HUDEP-2 (cell line): ENCODE measurements at regions not wholly inside any gene's neighbourhood (a gene's known extent, or its start where the extent isn't known, plus 50 kb on each side); places are given as distances from the start of the nearest gene placed in this dataset.
"Not testable (repeated sequence)": the region's sequence is repeated elsewhere in the genome, so short reads cannot be mapped to it uniquely, and the experiment has no call there.

Experiments used
- DNase-seq, 76 experiments: peaks; one replicate each; lab custom pipeline; 2025; ENCODE audit not compliant: unreplicated experiment in 76 of 76; lab: John Stamatoyannopoulos, UW

- no peak for DNase-seq
Measured at GRCh38 chr11:112612250-112612849, 348.9 kb upstream of the NCAM1 start.

GRCh38 chr11:112613051-112613972 lies 347.9 kb upstream of the NCAM1 start:
- no peak for DNase-seq

DNA sequence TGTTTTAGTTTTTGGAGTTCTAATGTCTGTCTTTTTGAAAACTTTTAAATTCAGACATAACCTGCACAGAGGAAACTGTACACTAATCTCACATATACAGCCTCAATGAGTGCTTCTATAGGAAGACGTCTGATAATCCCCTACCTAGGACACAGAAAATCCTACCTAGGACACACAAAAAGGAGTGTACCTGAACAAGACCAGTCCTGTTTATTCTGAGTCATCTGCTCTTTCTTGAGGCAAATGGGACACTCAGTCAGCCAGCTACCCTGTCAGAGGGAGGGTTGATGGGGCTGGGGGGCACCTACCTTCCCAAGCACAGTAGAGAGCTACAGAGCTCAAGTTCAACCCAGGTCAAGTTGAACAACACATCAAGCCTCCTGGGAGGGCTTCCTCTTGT lies 346.6 kb upstream of the NCAM1 start:
- no peak for DNase-seq

GRCh38 chr11:112615238-112615637 lies 346.0 kb upstream of the NCAM1 start:
- no peak for DNase-seq

DNA sequence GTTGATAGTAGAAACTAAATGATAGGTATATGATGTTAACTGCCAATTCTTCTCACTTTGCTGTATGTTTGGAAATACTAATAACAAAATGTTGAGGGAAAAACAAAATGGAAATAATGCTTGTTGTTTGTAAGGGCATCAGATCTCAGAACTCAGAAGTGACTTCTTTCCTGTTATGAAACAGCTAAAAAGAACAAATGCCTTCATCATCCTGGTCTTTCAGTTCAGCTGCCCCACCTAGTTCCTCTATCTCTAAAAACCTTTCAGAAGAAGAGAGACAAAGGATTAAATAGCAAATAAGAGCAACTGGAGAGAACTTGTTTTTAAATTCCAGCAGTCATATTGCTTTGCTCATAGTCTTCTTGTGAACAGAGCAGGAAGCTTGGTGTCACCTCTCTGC lies 345.3 kb upstream of the NCAM1 start:
- DNase-seq, result no peak

GRCh38 chr11:112616327-112617097 lies 344.7 kb upstream of the NCAM1 start:
- no peak for DNase-seq

- no peak for DNase-seq
Measured at GRCh38 chr11:112617098-112617425, 344.2 kb upstream of the NCAM1 start.

DNA sequence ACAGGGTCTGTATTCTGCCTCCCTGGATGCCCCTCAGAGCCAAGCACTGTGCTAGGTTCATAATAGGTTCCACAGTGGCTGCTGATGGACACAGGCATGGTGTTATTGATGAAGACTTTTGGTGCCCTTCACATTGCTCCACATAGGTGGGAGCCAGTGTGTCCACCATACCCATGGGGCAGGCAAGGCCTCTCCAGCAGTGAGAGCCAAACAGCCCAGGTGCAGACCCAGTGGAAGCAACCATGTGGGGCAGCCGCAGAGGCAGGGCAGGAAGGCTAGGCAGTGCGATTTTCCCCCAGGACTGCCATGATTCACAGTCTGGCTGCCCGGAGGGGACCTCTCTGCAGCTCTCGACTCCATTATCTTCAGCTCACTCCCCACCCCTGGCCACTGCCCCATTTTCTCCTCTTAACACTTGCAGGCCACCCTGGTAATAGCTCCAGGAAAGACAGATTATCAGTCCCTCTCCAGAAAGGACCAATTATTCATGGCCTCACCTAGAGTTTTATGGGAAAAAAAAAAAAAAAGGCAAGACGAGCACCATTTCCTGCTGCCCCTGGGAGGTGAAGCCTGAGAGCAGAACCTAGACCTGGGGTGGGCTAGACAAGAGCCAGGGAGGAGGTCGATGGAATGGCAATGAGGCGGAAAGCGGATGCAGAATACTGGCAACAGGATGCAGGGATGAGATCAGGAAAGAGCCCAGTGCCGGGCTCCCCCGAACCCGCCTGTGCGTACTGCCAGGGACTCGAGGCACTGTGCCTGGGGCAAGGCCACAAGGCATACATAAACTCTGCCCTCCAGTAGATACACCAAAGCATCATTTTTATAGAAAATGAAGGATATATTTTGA lies 343.0 kb upstream of the NCAM1 start:
- no peak for DNase-seq

DNA sequence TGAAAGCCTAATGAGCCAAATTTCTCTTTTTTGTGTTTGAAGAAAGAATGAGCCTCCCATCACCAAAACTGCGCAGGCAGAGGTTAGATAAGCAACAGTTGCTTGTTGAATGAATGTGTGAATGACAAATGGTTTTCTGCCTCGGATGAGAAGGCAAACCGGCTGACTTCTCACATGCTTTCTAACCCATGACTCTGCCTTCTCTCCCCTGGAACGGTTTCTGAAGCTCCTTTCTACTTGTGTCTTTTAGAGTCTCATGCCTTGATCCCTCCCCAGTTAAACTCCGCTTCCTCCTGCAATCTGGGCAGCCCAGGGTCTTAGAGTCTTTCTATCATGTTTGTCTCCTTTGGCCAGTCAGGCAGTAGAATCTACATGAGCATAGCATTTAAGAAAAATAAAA lies 342.1 kb upstream of the NCAM1 start:
- DNase-seq, result no peak

DNA sequence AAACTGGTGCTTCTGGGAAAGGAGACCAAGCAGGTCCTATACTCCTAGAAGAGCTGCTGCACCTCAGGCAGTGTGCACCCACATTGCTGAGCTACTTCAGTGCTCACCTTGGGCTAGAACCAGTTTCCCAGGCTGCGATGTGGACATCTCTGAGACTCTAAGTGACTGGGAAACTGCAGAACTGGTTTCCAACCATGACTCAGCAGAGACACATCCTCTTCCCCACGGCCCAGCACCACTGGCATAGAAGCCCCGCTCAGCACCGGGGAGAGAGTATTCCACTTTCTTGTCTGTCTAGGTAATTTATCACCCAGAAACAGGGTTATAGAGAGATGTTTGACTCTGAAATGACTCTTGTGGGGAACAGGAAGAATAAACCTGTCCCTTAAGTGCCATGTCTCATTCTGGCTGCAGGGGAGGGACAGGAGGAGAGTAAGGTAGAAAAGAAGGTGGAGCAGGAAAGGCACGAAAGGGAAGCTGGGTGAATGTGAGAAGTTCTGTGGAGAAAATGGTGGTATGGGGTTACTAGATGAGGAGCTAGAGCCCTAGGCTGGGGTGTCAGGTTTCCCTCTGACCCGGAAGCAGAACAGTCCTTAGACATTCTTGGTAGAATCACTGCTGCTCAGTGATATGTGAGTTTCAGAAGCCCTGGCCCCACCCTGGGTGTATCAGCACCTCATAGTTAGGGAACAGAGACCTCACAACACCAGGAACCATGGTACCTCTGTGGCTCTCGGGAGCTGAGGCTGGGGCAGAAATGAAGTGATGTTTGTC lies 340.4 kb upstream of the NCAM1 start:
- no peak for DNase-seq

DNA sequence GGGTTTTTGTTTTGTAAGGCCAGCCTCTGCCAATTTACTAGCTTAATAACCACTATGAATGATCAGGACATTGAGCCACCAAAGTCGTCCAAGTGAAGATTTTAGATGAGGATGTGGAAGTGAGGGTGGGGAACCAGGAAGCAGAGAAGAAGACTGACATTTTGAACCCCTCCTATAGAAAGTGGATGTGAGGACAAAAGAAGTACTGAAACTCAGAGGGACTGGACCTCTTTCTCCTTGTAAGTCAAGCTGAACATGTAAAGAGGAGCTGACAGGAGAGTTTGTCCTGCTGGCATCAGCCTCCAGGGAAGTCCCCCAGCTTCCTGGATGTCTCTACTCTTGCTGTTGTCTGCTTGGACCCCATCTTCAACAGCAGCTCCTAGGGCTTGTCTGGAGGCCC lies 338.2 kb upstream of the NCAM1 start:
- no peak for DNase-seq

GRCh38 chr11:112624431-112624830 lies 336.8 kb upstream of the NCAM1 start:
- no peak for DNase-seq

GRCh38 chr11:112624971-112625370 lies 336.2 kb upstream of the NCAM1 start:
- DNase-seq, result not testable (repeated sequence)

DNA sequence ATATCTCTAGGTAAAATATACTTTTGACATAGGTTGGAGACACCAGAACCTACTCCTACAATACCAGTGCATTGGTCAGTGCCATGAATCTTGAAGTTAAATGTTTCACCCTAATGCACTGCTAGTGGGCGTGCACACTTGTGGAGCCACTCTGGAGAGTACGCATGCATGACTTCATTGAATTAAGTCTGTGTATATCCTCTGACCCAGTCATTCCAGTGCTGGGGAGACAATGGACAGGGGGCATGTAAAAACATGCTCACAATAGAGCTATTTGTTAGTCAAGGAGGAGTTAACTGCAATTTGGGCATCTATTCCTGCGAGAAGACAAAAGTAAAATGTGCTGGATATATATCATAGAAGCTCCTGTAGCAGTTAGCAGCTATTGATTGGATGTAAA lies 335.4 kb upstream of the NCAM1 start:
- no peak for DNase-seq

DNA sequence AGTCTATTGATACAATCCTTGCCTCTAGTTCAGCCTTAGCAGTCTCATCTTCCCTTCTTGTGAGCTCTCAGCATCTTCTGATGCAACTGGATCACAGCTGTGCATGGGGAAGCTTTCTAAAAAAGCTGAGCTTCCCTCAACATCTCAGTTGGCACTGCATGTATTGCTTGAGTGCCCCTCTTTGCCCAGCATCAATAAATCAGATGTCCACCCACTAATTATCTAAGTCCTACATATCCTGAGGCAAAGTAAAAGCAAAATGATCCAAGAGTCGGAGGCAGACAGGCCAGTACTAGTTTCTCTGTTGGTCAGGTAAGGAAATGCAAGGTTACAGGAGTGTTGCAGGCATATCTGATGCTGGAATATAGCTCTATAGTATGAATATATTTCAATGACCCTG lies 334.5 kb upstream of the NCAM1 start:
- no peak for DNase-seq

DNA sequence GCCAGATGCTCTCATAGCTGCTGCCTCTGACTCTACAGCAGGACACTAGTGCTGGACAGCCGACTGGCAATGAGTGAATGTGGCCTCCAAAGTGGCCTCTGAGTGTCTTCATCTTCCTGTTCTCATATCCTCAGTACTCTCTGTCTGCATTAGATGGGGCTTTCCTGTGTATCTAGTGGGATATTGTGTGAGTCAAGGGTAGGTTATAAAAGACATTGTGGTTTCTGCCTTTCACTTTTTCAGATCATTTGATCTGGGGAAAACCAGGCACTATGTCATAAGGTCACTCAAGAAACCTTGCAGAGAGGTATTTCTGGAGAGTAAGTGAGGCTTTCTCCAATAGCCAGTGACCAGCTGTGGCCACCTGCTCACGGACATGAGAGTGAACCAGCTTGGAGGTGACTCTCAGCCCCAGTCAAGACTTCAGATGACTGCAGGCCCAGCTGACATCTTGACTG lies 333.6 kb upstream of the NCAM1 start:
- no peak for DNase-seq

- no peak for DNase-seq
Measured at GRCh38 chr11:112628676-112629075, 332.5 kb upstream of the NCAM1 start.

- no peak for DNase-seq
Measured at GRCh38 chr11:112630496-112630895, 330.7 kb upstream of the NCAM1 start.

DNA sequence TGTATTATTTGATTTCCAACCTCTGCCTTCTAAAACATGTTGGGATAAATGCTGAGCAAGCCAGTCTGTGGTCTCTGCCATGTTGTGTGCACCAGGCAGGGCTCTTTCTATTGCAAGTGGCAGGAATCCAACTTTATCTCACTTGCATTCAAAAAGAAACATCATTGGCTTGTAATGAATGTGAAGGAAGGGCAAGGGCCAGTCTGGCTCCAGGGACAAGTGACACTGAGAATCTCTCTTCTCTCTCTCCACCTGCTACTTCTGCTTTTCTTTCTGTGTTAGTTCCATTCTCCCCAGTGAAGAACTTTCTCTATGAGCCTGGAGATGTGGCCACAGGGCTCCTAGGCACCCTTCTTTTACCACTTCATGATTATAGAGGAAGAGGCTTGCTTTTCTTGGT lies 329.9 kb upstream of the NCAM1 start:
- DNase-seq, result no peak
